Stimulated activated CD8-positive, alpha-beta memory T cell treated with anti-CD3 and anti-CD28 coated beads, Interleukin-15, amount 100 ng/mL, for 4 hours (primary cell): ENCODE measurements at regions not wholly inside any gene's neighbourhood (a gene's known extent, or its start where the extent isn't known, plus 50 kb on each side); places are given as distances from the start of the nearest gene placed in this dataset.

ENCODE experiments used
- DNase-seq, 2 donors: peaks; one replicate each; pipeline ENCODE4 v3.0.0-alpha.2; 2020; ENCODE audit warnings: low read depth in 2 of 2

- DNase-seq = no peak
These were observed 1392.4 kb upstream of the CELF2 start for GRCh38 chr10:9625304-9625703.

GRCh38 chr10:9634466-9634865 is 1383.2 kb upstream of the CELF2 start:
- no peak for DNase-seq

DNA sequence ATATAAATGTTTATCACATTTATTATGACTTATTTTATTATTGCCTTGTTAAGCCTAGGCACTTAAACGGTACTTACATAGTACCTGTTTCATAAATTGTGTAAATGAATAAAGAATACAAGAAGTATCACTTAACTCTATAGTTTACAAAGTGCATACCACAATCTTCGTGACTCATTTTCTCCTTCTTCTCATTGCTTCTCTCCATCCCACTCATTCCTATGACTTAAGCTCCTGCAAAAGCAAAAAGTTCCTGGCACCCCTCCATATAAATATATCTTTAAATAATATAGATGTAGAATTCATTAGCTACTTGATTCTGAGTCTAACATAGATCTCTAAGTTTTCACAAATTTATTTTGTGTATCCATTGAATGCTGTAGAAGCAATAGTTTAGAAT is 1382.0 kb upstream of the CELF2 start:
- DNase-seq = no peak

DNA sequence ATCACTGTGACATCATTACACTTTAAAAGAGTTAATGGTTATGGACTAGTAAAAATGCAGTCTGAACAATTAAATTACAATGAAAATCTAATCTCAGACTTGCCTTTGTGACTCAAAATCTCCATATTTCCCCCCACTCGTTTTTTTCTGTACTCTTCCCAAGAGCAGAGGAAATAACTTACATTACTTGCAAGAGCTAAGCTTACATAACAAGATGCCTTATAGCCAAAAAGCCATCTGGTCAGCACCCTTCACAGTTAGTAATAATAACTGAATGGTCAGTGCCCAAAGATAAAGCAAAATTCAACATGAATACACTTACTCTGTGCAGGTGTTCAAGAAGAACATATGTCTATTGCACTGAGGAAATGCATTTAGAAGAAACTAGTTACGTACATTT is 1381.5 kb upstream of the CELF2 start:
- no peak for DNase-seq

DNA sequence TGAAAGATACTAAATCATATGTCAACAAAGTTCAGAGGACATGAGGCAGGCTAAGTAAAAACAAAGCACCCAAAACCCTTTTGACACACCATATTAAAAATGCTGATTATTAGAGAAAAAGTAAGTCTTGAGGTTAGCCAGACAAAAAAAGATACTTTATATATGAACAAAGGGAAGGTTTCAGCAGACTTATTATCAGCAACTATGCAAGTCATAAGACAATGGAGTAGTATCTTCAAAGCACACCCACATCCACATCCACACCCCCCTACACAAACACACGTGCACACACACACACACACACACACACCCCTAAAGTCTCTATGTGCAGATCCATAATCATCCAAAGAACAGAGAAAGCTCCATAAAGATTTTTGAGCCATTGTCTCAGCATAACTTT is 1373.9 kb upstream of the CELF2 start:
- no peak for DNase-seq

GRCh38 chr10:9645404-9645803 is 1372.3 kb upstream of the CELF2 start:
- DNase-seq = no peak

- DNase-seq = no peak
These were observed 1371.6 kb upstream of the CELF2 start for GRCh38 chr10:9645928-9646600.

- DNase-seq = no peak
These were observed 1363.4 kb upstream of the CELF2 start for GRCh38 chr10:9654261-9654660.

- DNase-seq = no peak
These were observed 1361.3 kb upstream of the CELF2 start for GRCh38 chr10:9656386-9656785.

- no peak for DNase-seq
These were observed 1360.7 kb upstream of the CELF2 start for GRCh38 chr10:9656996-9657395.

DNA sequence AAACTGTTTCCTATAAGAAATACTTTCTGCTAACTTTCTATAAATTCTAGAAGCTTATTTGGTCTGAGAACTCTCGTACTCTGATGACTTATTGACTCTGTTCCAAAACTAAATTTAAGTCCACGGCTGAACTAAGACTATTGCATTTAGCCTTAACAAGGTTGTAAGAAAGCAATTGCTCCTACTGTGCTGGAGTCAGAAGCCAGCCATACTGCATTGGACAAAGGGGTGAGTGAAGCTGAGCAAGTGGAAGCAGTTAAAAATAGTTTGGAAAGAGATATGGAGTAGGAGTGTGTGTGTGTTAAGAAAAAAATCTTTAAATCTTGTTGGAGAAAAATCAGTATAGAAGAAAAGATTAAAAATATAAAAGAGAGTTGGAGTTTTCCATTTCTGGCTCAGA is 1360.1 kb upstream of the CELF2 start:
- no peak for DNase-seq

DNA sequence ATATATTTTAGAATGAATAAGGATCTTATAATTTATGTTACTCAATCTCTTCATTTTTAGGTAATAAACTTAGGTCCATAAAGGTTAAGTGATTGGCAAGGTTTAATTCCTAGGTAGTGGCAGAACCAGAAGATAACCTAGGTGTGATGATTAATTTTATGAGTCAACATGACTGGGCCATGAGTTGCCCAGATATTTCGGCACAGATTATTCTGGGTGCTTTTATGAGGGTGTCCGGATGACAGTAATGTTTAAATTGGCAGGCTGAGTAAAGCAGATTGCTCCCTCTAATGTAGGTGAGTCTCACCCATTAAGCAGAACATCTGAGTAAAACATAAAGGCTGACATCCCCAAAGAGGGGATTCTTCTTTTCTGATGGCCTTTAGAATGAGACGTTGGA is 1349.3 kb upstream of the CELF2 start:
- no peak for DNase-seq

- no peak for DNase-seq
These were observed 1346.8 kb upstream of the CELF2 start for GRCh38 chr10:9670911-9671310.

GRCh38 chr10:9681655-9682054 is 1336.0 kb upstream of the CELF2 start:
- no peak for DNase-seq

GRCh38 chr10:9682802-9683201 is 1334.9 kb upstream of the CELF2 start:
- DNase-seq = no peak

GRCh38 chr10:9684186-9684585 is 1333.5 kb upstream of the CELF2 start:
- DNase-seq = no peak

DNA sequence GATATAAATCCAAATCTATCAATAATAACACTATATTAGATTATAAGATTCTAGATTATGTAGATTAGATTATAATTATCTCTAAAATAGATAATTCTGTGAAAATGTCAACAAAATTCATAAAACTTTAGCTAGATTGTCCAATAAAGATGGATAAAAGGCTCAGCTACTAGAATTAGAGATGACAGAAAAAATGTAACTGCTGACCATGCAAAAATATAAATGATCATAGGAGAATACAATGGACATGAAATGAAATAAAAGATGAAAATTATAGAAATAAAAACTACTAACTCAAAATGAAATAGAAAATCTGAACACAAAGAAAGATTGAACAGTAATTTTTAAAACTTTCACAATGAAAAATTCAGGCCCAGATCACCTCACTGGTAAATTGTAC is 1332.1 kb upstream of the CELF2 start:
- no peak for DNase-seq

DNA sequence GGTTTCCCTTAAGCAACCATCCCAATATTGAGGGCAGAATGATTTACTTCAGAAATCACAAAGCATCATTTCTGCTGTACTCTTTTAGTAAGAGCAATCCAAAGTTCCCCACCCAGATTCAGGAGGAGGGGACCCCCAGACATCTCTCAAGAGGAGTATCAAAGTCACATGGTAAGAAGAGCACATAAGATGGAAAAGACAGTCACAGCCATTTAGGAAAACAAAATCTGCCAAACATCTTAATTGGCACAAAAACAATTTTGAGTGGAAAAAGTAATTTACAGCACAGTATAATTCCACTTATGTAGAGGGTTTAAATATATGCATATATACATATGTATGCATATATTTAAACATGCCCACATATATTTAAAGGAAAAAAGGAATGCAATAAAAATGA is 1329.0 kb upstream of the CELF2 start:
- no peak for DNase-seq

DNA sequence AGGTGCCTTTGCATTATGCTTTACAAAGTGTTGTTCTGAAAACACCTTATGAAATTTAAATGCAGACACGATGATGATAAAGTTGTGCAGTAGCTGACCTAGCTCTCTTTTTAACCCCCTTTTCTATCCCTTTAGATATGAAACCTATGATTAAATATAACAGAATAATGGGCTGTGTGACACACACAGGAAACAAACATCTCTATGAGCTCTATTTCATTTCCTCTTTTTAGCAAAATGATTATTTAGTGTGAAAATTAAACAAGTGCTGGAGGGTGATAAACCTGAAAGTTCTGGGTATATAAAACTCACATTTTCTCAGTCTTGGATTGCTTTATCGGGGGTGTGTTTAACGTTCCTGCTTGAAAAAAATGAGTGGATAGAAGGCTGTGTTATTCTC is 1310.5 kb upstream of the CELF2 start:
- no peak for DNase-seq

DNA sequence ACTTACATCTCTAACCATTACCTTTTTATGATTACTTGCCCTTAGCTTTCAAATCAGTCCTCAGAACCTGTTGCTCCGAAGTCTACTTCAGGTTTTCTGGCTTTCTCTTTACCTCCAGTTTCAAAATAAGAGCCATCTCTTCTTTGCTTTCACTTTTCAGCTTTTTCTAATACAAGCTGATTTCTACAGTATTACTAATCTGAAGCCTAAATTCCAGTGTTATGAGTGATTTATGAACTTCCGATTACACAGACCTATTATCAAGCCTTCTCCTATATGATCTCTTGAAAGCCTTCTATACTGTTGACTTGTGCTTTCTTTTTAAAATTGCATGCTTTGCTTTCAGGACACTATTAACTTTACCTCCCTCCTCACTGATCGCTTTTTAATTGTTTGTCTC is 1307.8 kb upstream of the CELF2 start:
- DNase-seq = no peak

- DNase-seq = no peak
These were observed 1305.3 kb upstream of the CELF2 start for GRCh38 chr10:9712393-9712792.

- no peak for DNase-seq
These were observed 1298.4 kb upstream of the CELF2 start for GRCh38 chr10:9719246-9719645.

GRCh38 chr10:9733766-9734165 is 1283.9 kb upstream of the CELF2 start:
- DNase-seq = no peak

DNA sequence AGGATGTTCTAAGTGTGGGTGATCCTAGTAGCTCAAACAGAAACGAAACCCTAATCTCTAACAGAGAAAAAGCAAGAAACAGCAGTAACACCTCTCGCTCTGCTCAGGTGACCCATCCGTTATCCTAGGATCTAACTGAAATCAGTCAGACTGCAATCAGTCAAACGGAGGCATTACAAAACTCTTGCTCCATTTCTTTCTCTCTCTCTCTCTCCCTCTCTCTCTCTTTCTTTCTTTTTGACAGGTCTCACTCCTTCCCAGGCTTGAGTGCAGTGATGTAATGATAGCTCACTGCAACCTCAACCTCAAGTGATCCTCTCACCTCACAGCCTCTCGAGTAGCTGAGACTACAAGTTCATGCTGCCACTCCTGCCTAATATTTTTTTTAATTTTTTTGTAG is 1283.5 kb upstream of the CELF2 start:
- no peak for DNase-seq
